Testis (tissue), 2 donors: ENCODE measurements at regions not wholly inside any gene's neighbourhood (a gene's known extent, or its start where the extent isn't known, plus 50 kb on each side); places are given as distances from the start of the nearest gene placed in this dataset.

Experiments used
- DNase-seq: peaks from one replicate; pipeline ENCODE4 v3.0.0-alpha.2; 2019
- H3K27ac ChIP-seq, 2 donors: fragments of 200-600 bp; sonication (generic); one replicate each; pipeline ENCODE4 v1.5.1; 2019
- H3K27me3 ChIP-seq: fragments of 200-600 bp; sonication (generic); one replicate; pipeline ENCODE4 v1.5.1; 2019
- H3K36me3 ChIP-seq: fragments of 200-600 bp; sonication (generic); one replicate; pipeline ENCODE4 v1.5.1; 2017; ENCODE audit warnings: low read depth; ENCODE audit errors: missing control alignments
- H3K4me1 ChIP-seq: fragments of 200-600 bp; sonication (generic); one replicate; pipeline ENCODE4 v1.5.1; 2019
- H3K4me3 ChIP-seq, 2 donors: fragments of 200-600 bp; sonication (generic); one replicate each; pipeline ENCODE4 v1.5.1; 2017 to 2019
- H3K9me3 ChIP-seq: fragments of 200-600 bp; sonication (generic); one replicate; pipeline ENCODE4 v1.5.1; 2017
- POLR2A ChIP-seq: fragments of 450-650 bp; IDR thresholded peaks from one replicate; pipeline ENCODE4 v1.6.1; 2017; ENCODE audit warnings: antibody characterized with exemption, mild to moderate bottlenecking, moderate library complexity
- WGBS, 2 donors: methylation state at CpG; one replicate each; pipeline ENCODE4 v1.1.5; 2018; 5-methylcytosine and 5-hydroxymethylcytosine counted together
- intact Hi-C: fragments of 100-400 bp; cut with DNase I; formaldehyde crosslinking; loops from one replicate; pipeline ENCODE4 v1.15.1; 2023; ENCODE audit warnings: low total_unique reads
- TF ChIP-seq, protein P1 (sequence below), 3 experiments: fragments of 450-650 bp in 2 of 3; fragments of 200-600 bp in 1 of 3; sonication (generic) in 1 of 3; IDR thresholded peaks; one replicate each; pipeline ENCODE4 v1.5.1; 2016 to 2019; ENCODE audit warnings: antibody characterized with exemption in 3 of 3, mild to moderate bottlenecking in 2 of 3, moderate library complexity in 1 of 3

DNA sequence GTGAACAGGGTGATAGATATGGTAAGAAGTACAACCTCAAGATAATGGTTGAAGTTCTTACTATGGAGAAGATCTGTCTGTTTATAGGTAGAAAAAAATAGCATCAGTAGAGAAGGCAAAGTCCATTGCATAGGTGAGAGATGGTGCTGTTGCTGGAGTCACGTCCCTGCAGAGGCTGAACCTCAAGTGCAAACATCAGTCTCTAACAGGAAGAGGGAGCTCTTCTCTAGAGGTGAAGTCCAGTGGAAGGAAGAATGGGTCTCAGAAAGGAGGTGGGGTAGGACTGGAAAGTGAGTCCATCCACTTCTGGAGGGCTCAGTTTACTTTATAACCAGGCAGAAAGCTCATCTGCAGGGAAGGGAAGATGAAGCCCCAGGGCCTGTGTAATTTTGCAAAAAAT is 337.7 kb downstream of the MEIS1 start:
- H3K27me3 ChIP-seq = no peaks in the 10 kb centered on the region
- no peak for DNase-seq
- no peaks in the 10 kb centered on the region for H3K9me3 ChIP-seq
- no peak for TF ChIP-seq POLR2A
- TF ChIP-seq, protein P1, sequence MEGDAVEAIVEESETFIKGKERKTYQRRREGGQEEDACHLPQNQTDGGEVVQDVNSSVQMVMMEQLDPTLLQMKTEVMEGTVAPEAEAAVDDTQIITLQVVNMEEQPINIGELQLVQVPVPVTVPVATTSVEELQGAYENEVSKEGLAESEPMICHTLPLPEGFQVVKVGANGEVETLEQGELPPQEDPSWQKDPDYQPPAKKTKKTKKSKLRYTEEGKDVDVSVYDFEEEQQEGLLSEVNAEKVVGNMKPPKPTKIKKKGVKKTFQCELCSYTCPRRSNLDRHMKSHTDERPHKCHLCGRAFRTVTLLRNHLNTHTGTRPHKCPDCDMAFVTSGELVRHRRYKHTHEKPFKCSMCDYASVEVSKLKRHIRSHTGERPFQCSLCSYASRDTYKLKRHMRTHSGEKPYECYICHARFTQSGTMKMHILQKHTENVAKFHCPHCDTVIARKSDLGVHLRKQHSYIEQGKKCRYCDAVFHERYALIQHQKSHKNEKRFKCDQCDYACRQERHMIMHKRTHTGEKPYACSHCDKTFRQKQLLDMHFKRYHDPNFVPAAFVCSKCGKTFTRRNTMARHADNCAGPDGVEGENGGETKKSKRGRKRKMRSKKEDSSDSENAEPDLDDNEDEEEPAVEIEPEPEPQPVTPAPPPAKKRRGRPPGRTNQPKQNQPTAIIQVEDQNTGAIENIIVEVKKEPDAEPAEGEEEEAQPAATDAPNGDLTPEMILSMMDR (IDR thresholded peaks at IDR 0.05) = no peak
- H3K27ac ChIP-seq = no peak overlapping the region
- no peak overlapping the region for H3K4me3 ChIP-seq
- no peaks in the 10 kb centered on the region for H3K36me3 ChIP-seq
- WGBS, 2 donors = 85 to 87% methylated on average over 1 of the region's 1 CpG
- intact Hi-C loops = no loop called here
- H3K4me1 ChIP-seq = peaks cover 5% of the 10 kb centered on the region

DNA sequence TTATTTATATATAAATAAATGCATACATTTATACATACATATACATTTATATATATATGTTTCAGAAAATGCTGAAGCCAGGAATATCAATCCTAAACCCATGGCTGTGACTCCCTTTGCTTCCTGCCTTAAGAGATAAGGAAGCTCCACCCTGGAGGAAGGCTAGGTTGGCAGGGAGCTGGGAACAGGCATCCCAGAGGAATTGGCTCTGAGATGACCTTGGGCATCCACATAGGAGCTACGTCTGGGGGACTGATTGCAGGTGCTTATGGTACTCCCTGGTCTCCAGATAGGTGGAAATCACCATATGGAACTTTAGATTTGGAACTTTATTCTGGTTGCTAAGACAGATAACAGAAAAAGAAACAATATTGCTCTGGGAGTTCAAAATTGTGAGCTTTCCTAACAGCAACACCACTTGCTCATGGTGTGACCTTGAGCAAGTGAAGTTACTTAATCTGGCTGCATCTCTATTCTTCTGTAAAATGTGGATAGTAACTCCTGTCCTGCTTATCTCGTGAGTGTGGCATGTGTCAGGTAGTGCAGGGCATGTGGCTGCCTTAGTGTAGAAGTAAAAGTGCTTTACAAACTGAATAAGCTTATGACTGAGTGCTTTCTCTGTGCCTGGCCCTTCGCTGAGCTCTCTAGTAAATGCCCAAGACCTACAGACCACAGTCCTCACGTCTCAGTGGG is 341.0 kb downstream of the MEIS1 start:
- Histone ChIP-seq H3K27ac (no peak overlapping the region), H3K36me3 (no peaks in the 10 kb centered on the region), H3K4me3 (no peak overlapping the region), H3K27me3 (no peaks in the 10 kb centered on the region), H3K9me3 (no peaks in the 10 kb centered on the region), H3K4me1 (peaks cover 5% of the 10 kb centered on the region)
- DNase-seq = no peak
- 49 to 56% methylated on average over 4 of the region's 4 CpGs for WGBS, 2 donors
- intact Hi-C loops = no loop called here
- TF ChIP-seq, protein P1 (IDR thresholded peaks at IDR 0.05) = no peak
- TF ChIP-seq POLR2A = no peak

DNA sequence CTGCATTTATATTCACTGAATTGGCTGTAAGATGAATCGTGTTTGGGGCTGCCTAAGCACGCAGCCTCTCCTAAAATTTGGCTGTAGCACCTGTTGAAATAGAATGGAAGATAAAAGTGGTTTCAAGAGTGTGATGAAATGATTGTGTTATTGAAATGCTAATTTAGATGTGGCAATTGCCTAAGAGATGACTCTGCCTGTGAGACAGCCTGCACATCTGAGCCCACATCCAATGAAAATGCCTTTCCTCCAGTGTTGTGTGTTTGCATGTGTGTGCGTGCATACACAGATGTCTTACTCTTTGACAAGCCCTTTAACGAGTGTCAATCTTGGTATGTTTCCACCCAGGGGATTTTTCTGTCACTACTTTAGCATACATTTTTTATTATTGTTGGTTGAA is 346.9 kb downstream of the MEIS1 start:
- Histone ChIP-seq H3K4me3 (no peak overlapping the region), H3K36me3 (no peaks in the 10 kb centered on the region), H3K4me1 (no peaks in the 10 kb centered on the region), H3K9me3 (no peaks in the 10 kb centered on the region), H3K27ac (no peak overlapping the region), H3K27me3 (no peaks in the 10 kb centered on the region)
- TF ChIP-seq POLR2A = no peak
- TF ChIP-seq, protein P1 (IDR thresholded peaks at IDR 0.05) = no peak
- intact Hi-C loops = no loop called here
- WGBS, 2 donors = 91 to 96% methylated on average over 4 of the region's 4 CpGs
- no peak for DNase-seq

DNA sequence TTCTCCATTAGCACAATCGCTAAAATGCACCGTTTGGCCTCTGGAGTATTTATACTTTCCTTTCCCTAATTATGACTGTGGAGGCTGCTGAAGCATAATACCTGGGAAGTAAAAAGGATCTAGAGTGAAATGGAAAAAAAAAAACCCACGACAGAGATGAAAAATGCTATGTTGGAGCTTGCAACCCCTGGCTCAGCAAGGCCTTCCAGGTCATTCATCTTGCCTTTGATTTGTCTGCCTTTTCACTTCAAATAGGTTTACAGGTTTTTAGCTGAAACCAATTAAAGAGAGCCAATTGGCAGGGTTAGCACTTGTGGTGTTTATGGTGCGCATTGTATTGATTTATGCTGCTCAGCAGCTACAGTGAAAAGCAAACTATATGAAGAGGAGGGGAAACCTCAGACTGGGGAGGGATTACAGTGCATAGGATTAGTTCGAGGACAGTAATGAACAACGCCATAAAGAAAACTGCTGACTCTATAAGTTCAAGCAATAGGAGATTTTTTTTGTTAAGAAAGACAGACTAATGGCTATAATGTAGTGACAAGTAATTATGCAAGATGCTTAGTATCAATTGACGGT is 347.9 kb downstream of the MEIS1 start:
- peak overlapping the region in 1 of 2 donors; percentile 6 for H3K4me3 ChIP-seq
- no peak overlapping the region for H3K27ac ChIP-seq
- no peaks in the 10 kb centered on the region for H3K9me3 ChIP-seq
- 52 to 61% methylated on average over 7 of the region's 7 CpGs for WGBS, 2 donors
- no peaks in the 10 kb centered on the region for H3K4me1 ChIP-seq
- intact Hi-C loops = no loop called here
- no peak for DNase-seq
- H3K36me3 ChIP-seq = no peaks in the 10 kb centered on the region
- H3K27me3 ChIP-seq = no peaks in the 10 kb centered on the region
- TF ChIP-seq, protein P1 (IDR thresholded peaks at IDR 0.05) = no peak
- TF ChIP-seq POLR2A = no peak

DNA sequence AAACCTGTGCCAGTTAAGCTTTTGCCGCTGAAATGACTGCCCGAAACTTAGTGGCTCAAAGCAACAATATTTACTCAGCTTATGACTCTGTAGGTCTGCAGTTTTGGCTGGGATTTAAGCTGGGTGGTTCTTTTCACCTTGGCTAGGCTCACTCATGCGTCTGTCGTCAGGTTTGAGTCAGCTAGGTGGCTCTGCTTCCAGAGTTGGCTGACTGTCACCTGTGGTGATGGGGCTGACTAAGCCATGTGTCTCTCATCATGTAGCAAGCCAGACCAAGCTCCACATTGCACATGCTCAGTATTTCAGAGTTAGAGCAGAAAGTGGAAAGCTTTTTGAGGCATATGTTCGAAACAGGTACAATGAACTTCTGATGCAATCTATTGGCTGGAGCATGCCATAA is 354.8 kb downstream of the MEIS1 start:
- H3K4me1 ChIP-seq = no peaks in the 10 kb centered on the region
- H3K27ac ChIP-seq = no peak overlapping the region
- intact Hi-C loops = no loop called here
- DNase-seq = no peak
- H3K4me3 ChIP-seq = no peak overlapping the region
- no peaks in the 10 kb centered on the region for H3K27me3 ChIP-seq
- H3K36me3 ChIP-seq = no peaks in the 10 kb centered on the region
- WGBS, 2 donors = 97 to 98% methylated on average over 4 to 5 of the region's 5 CpGs
- TF ChIP-seq, protein P1 (IDR thresholded peaks at IDR 0.05) = no peak
- no peak for TF ChIP-seq POLR2A
- no peaks in the 10 kb centered on the region for H3K9me3 ChIP-seq
